ENCODE measurements at regions not wholly inside any gene's neighbourhood (a gene's known extent, or its start where the extent isn't known, plus 50 kb on each side); places are given as distances from the start of the nearest gene placed in this dataset.
A peak's percentile ranks its signal among the peaks of the same experiment; 100 is the strongest.

GRCh38 chr2:164138750-164139149 is 402.9 kb upstream of the FIGN start:
- no peaks in the 10 kb centered on the region for H3K27me3 ChIP-seq (ENCODE audit: control insufficient read depth, insufficient read depth, low read length)
- FAIRE-seq (no peak), DNase-seq (ENCODE audit: low read depth) (no peak)
- no peak overlapping the region for H3K4me3 ChIP-seq (ENCODE audit: low read depth, low read length)
- no peak for TF ChIP-seq CTCF (IDR thresholded peaks at IDR 0.05; ENCODE audit: insufficient read depth, low read length, severe bottlenecking)
- H3K36me3 ChIP-seq (ENCODE audit: control insufficient read depth, insufficient read depth, low read length) = no peaks in the 10 kb centered on the region

GRCh38 chr2:164134336-164134735 is 398.5 kb upstream of the FIGN start:
- no peak for TF ChIP-seq CTCF (IDR thresholded peaks at IDR 0.05; ENCODE audit: insufficient read depth, low read length, severe bottlenecking)
- no peak for DNase-seq (ENCODE audit: low read depth)
- Histone ChIP-seq H3K4me3 (ENCODE audit: low read depth, low read length) (no peak overlapping the region), H3K27me3 (ENCODE audit: control insufficient read depth, insufficient read depth, low read length) (no peaks in the 10 kb centered on the region), H3K36me3 (ENCODE audit: control insufficient read depth, insufficient read depth, low read length) (no peaks in the 10 kb centered on the region)
- no peak for FAIRE-seq

- Histone ChIP-seq H3K36me3 (ENCODE audit: control insufficient read depth, insufficient read depth, low read length) (no peaks in the 10 kb centered on the region), H3K4me3 (ENCODE audit: low read depth, low read length) (no peak overlapping the region), H3K27me3 (ENCODE audit: control insufficient read depth, insufficient read depth, low read length) (no peaks in the 10 kb centered on the region)
- no peak for FAIRE-seq
- no peak for TF ChIP-seq CTCF (IDR thresholded peaks at IDR 0.05; ENCODE audit: insufficient read depth, low read length, severe bottlenecking)
- DNase-seq (ENCODE audit: low read depth) = no peak
Measured at GRCh38 chr2:164127971-164128527, 392.2 kb upstream of the FIGN start.

- FAIRE-seq (no peak), DNase-seq (ENCODE audit: low read depth) (peak; percentile 6)
- no peak for TF ChIP-seq CTCF (IDR thresholded peaks at IDR 0.05; ENCODE audit: insufficient read depth, low read length, severe bottlenecking)
- H3K4me3 ChIP-seq (ENCODE audit: low read depth, low read length) = no peak overlapping the region
- H3K36me3 ChIP-seq (ENCODE audit: control insufficient read depth, insufficient read depth, low read length) = no peaks in the 10 kb centered on the region
- no peaks in the 10 kb centered on the region for H3K27me3 ChIP-seq (ENCODE audit: control insufficient read depth, insufficient read depth, low read length)
Measured at GRCh38 chr2:164126960-164127660, 391.3 kb upstream of the FIGN start.

GRCh38 chr2:164115806-164116205 is 380.0 kb upstream of the FIGN start:
- no peaks in the 10 kb centered on the region for H3K27me3 ChIP-seq (ENCODE audit: control insufficient read depth, insufficient read depth, low read length)
- no peak for DNase-seq (ENCODE audit: low read depth)
- H3K36me3 ChIP-seq (ENCODE audit: control insufficient read depth, insufficient read depth, low read length) = no peaks in the 10 kb centered on the region
- no peak overlapping the region for H3K4me3 ChIP-seq (ENCODE audit: low read depth, low read length)
- FAIRE-seq = no peak
- no peak for TF ChIP-seq CTCF (IDR thresholded peaks at IDR 0.05; ENCODE audit: insufficient read depth, low read length, severe bottlenecking)

- no peaks in the 10 kb centered on the region for H3K27me3 ChIP-seq (ENCODE audit: control insufficient read depth, insufficient read depth, low read length)
- TF ChIP-seq CTCF (IDR thresholded peaks at IDR 0.05; ENCODE audit: insufficient read depth, low read length, severe bottlenecking) = no peak
- peak; percentile 10 for DNase-seq (ENCODE audit: low read depth)
- no peaks in the 10 kb centered on the region for H3K36me3 ChIP-seq (ENCODE audit: control insufficient read depth, insufficient read depth, low read length)
- FAIRE-seq = no peak
- H3K4me3 ChIP-seq (ENCODE audit: low read depth, low read length) = no peak overlapping the region
Measured at GRCh38 chr2:164114937-164115336, 379.1 kb upstream of the FIGN start.

All from bronchial epithelial cell (primary cell).